GM12892 (cell line): ENCODE measurements at regions not wholly inside any gene's neighbourhood (a gene's known extent, or its start where the extent isn't known, plus 50 kb on each side); places are given as distances from the start of the nearest gene placed in this dataset.
"Not testable (repeated sequence)": the region's sequence is repeated elsewhere in the genome, so short reads cannot be mapped to it uniquely, and the experiment has no call there.

Experiments used
- POLR2A ChIP-seq: IDR thresholded peaks from 2 replicates; pipeline ENCODE4 v1.6.1; 2011; ENCODE audit warnings: low read depth, low read length, control low read depth
- POLR2AphosphoS5 ChIP-seq: IDR thresholded peaks from 2 replicates; pipeline ENCODE4 v1.6.1; 2011; ENCODE audit warnings: low read depth, low read length, control low read depth

- not testable (repeated sequence) for TF ChIP-seq POLR2A, POLR2AphosphoS5
Observed at GRCh38 chrX:106291779-106292390, 123.8 kb downstream of the PWWP3B start.
